Rectal smooth muscle tissue (tissue), 1 donor: ENCODE measurements at regions not wholly inside any gene's neighbourhood (a gene's known extent, or its start where the extent isn't known, plus 50 kb on each side); places are given as distances from the start of the nearest gene placed in this dataset.

Experiments used
- H3K27ac ChIP-seq: one replicate; pipeline ENCODE4 v1.7.0; 2013; ENCODE audit warnings: low read depth, low read length, inconsistent platforms
- H3K27me3 ChIP-seq: one replicate; pipeline ENCODE4 v1.7.0; 2013; ENCODE audit warnings: low read length; ENCODE audit not compliant: control insufficient read depth, insufficient read depth
- H3K36me3 ChIP-seq: one replicate; pipeline ENCODE4 v1.7.0; 2013; ENCODE audit warnings: low read length; ENCODE audit not compliant: control insufficient read depth, insufficient read depth
- H3K4me1 ChIP-seq: one replicate; pipeline ENCODE4 v1.7.0; 2013; ENCODE audit warnings: low read length; ENCODE audit not compliant: control insufficient read depth, insufficient read depth
- H3K4me3 ChIP-seq: one replicate; pipeline ENCODE4 v1.7.0; 2013; ENCODE audit warnings: low read length
- H3K9ac ChIP-seq: one replicate; pipeline ENCODE4 v1.7.0; 2013; ENCODE audit warnings: low read length

- Histone ChIP-seq H3K36me3 (no peaks in the 10 kb centered on the region), H3K4me3 (no peak overlapping the region), H3K27ac (no peak overlapping the region), H3K9ac (no peak overlapping the region), H3K4me1 (no peaks in the 10 kb centered on the region), H3K27me3 (no peaks in the 10 kb centered on the region)
Observed at GRCh38 chr12:108462686-108463085, 52.4 kb upstream of the FICD start.

GRCh38 chr12:108461058-108461660, 53.9 kb upstream of the FICD start:
- no peak overlapping the region for H3K27ac ChIP-seq
- no peak overlapping the region for H3K9ac ChIP-seq
- no peaks in the 10 kb centered on the region for H3K36me3 ChIP-seq
- no peak overlapping the region for H3K4me3 ChIP-seq
- no peaks in the 10 kb centered on the region for H3K4me1 ChIP-seq
- H3K27me3 ChIP-seq: no peaks in the 10 kb centered on the region

DNA sequence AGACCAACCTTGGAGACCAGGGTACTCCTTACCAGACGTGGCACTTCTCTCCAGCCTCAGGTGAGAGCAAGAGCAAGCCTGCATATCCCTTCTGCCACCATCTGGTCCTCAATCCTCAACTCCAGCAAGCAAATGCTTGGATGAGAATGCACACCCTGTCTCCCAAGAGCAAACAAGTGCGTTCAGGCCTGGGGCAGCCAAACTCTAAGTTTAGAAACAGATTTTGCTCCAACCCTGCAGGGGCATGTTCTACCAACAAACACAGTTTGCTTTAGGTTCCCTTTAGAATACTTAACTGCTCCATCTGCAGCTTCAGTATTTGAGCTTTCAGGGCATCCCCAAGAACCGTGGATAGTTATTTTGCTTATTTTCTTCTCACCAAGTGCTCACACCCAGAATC, 55.9 kb upstream of the FICD start:
- Histone ChIP-seq H3K27ac (no peak overlapping the region), H3K9ac (no peak overlapping the region), H3K4me1 (no peaks in the 10 kb centered on the region), H3K27me3 (no peaks in the 10 kb centered on the region), H3K4me3 (no peak overlapping the region), H3K36me3 (no peaks in the 10 kb centered on the region)

DNA sequence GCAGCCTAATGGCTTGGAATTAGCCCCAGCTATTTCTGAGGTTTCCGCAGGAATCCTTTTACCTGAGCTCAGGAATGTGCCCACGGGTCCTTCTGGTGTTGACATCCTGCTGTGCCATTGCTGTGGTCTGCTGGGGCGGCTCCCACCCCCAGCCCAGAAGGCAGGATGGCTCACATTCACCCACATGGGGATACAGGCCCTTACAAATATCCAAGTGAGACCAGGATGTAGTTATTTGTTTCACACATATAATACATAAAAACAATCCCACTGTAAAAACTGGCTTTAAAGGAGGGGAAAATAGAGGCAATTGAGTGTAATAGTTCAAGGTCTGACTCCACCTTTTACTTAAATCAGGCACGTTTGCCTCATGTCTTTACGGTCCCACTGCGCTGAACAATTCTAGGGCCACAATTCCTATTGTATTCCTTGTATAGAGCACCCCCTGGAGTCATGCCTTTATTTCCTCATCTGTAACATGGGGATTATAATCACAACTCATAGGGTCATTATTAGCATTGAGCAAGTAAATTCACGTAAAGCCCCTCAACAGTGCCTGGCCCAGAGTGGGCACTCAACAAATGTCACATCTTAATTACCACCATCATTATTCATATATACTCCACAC, 57.2 kb upstream of the FICD start:
- Histone ChIP-seq H3K27me3 (no peaks in the 10 kb centered on the region), H3K36me3 (no peaks in the 10 kb centered on the region), H3K27ac (no peak overlapping the region), H3K4me1 (no peaks in the 10 kb centered on the region), H3K9ac (no peak overlapping the region), H3K4me3 (no peak overlapping the region)

GRCh38 chr12:108457006-108457733, 57.9 kb upstream of the FICD start:
- H3K36me3 ChIP-seq: no peaks in the 10 kb centered on the region
- no peak overlapping the region for H3K4me3 ChIP-seq
- H3K9ac ChIP-seq: no peak overlapping the region
- H3K27ac ChIP-seq: no peak overlapping the region
- no peaks in the 10 kb centered on the region for H3K27me3 ChIP-seq
- H3K4me1 ChIP-seq: no peaks in the 10 kb centered on the region

- Histone ChIP-seq H3K9ac (no peak overlapping the region), H3K27me3 (no peaks in the 10 kb centered on the region), H3K27ac (no peak overlapping the region), H3K4me1 (no peaks in the 10 kb centered on the region), H3K36me3 (no peaks in the 10 kb centered on the region), H3K4me3 (no peak overlapping the region)
Observed at GRCh38 chr12:108455706-108456105, 59.4 kb upstream of the FICD start.

DNA sequence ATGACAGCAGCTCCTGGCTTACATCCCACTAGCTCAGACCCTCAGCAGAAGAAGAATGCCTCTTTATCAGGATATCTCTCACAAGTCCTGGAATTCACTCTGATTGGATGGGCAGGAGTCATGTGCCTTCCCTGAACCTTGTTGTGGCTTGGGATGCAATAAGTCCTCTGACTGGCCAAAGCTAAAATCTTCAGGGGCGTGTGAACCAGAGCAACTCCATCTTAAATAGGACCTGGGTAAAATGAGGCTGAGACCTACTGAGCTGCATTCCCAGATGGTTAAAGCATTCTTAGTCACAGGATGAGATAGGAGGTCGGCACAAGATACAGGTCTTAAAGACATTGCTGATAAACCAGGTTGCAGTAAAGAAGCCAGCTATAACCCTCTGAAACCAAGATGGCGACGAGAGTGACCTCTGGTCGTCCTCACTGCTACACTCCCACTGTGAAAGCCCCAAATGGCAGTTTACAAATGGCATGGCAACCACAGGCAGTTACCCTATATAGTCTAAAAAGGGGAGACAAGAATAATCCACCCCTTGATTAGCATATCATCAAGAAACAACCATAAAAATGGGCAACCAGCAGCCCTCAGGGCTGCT, 60.4 kb upstream of the FICD start:
- H3K27ac ChIP-seq: no peak overlapping the region
- H3K36me3 ChIP-seq: no peaks in the 10 kb centered on the region
- H3K4me1 ChIP-seq: no peaks in the 10 kb centered on the region
- H3K9ac ChIP-seq: no peak overlapping the region
- no peaks in the 10 kb centered on the region for H3K27me3 ChIP-seq
- H3K4me3 ChIP-seq: no peak overlapping the region

DNA sequence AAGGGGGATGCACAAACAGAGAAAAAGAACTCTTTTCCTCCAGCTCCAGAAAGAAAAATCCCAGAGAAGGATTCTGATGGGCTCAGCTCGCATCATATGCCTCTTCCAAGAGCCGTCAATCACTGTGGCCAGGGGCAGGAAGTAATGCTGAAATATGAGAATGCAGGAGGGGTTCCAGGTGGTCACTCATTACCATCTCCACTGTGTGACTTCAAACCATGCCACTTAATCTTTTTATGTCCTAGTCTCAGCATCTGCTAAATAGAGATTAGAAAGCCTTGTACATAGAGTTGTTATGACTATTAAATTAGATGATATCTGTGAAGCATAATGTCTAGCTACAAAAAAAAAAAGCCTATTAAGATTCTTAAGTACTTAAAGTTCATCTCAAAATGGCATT, 65.6 kb upstream of the FICD start:
- Histone ChIP-seq H3K4me3 (no peak overlapping the region), H3K9ac (no peak overlapping the region), H3K27ac (no peak overlapping the region), H3K27me3 (no peaks in the 10 kb centered on the region), H3K4me1 (no peaks in the 10 kb centered on the region), H3K36me3 (no peaks in the 10 kb centered on the region)

- Histone ChIP-seq H3K36me3 (no peaks in the 10 kb centered on the region), H3K4me3 (no peak overlapping the region), H3K4me1 (no peaks in the 10 kb centered on the region), H3K27ac (no peak overlapping the region), H3K9ac (no peak overlapping the region), H3K27me3 (no peaks in the 10 kb centered on the region)
Observed at GRCh38 chr12:108448246-108448645, 66.8 kb upstream of the FICD start.

GRCh38 chr12:108447168-108447832, 67.8 kb upstream of the FICD start:
- H3K4me1 ChIP-seq: no peaks in the 10 kb centered on the region
- no peak overlapping the region for H3K9ac ChIP-seq
- H3K4me3 ChIP-seq: no peak overlapping the region
- H3K27ac ChIP-seq: no peak overlapping the region
- no peaks in the 10 kb centered on the region for H3K27me3 ChIP-seq
- H3K36me3 ChIP-seq: no peaks in the 10 kb centered on the region

GRCh38 chr12:108446766-108447165, 68.3 kb upstream of the FICD start:
- Histone ChIP-seq H3K27ac (no peak overlapping the region), H3K9ac (no peak overlapping the region), H3K27me3 (no peaks in the 10 kb centered on the region), H3K36me3 (no peaks in the 10 kb centered on the region), H3K4me3 (no peak overlapping the region), H3K4me1 (no peaks in the 10 kb centered on the region)

DNA sequence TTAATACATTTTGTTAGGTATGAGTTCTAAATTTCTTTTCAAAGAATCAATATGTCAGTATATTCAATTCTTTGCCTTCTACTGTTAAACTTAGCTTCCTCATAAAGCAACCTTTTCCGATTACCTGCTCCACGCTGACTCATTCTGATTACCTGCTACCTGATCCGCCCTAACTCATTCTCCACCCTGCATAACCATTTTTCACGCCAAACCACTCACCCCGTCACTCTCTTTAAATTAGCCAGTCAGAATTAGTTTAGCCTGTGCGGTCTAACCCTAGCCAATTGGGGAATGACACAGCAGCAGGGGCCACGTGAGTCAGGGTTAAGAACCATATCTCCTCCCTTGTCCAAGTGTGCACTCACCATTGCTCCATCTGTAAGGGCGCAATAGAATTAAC, 72.2 kb upstream of the FICD start:
- Histone ChIP-seq H3K27ac (no peak overlapping the region), H3K4me1 (no peaks in the 10 kb centered on the region), H3K36me3 (no peaks in the 10 kb centered on the region), H3K9ac (no peak overlapping the region), H3K4me3 (no peak overlapping the region), H3K27me3 (no peaks in the 10 kb centered on the region)
